ENCODE measurements at regions not wholly inside any gene's neighbourhood (a gene's known extent, or its start where the extent isn't known, plus 50 kb on each side); places are given as distances from the start of the nearest gene placed in this dataset.

DNA sequence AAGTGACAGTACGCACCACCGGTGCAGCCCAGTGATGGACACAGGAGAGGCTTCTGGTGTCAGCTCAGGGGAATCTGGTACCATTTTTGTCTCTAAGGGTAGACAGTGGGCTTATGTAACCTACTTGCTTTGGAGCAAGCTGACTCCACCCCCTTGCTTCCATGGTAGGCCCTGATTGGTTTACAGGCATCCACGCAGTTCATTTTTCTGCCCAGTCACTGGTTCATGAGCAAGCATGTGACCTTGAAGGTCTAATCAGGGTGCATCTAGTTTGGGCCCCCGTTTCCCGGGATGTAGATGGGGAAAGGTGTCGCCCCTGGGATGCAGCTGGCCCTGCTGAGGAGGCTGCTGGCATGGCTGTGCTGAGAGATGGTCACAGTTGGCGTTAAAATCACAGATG, 244.8 kb upstream of the KCNG1 start:
- TF ChIP-seq, protein P1, sequence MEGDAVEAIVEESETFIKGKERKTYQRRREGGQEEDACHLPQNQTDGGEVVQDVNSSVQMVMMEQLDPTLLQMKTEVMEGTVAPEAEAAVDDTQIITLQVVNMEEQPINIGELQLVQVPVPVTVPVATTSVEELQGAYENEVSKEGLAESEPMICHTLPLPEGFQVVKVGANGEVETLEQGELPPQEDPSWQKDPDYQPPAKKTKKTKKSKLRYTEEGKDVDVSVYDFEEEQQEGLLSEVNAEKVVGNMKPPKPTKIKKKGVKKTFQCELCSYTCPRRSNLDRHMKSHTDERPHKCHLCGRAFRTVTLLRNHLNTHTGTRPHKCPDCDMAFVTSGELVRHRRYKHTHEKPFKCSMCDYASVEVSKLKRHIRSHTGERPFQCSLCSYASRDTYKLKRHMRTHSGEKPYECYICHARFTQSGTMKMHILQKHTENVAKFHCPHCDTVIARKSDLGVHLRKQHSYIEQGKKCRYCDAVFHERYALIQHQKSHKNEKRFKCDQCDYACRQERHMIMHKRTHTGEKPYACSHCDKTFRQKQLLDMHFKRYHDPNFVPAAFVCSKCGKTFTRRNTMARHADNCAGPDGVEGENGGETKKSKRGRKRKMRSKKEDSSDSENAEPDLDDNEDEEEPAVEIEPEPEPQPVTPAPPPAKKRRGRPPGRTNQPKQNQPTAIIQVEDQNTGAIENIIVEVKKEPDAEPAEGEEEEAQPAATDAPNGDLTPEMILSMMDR (optimal IDR thresholded peaks at IDR 0.05 in 1 of 3, IDR thresholded peaks at IDR 0.05 in 1 of 3, conservative IDR thresholded peaks at IDR 0.05 in 1 of 3; ENCODE audit: extremely low read depth in 1 of 3, insufficient read depth in 2 of 3, low read length in 3 of 3) = no peak
- no peak for TF ChIP-seq EZH2 (IDR thresholded peaks at IDR 0.05; ENCODE audit: low read length)
